MCF 10A (cell line): ENCODE measurements at regions not wholly inside any gene's neighbourhood (a gene's known extent, or its start where the extent isn't known, plus 50 kb on each side); places are given as distances from the start of the nearest gene placed in this dataset.
A peak's percentile ranks its signal among the peaks of the same experiment; 100 is the strongest.

Experiments used
- BruUV-seq: library from RNA; stranded (reverse); fragments of 400-500 nt; replicated peaks from 2 replicates; lab custom pipeline; 2021; lab: Mats Ljungman, UMichigan
- CTCF ChIA-PET: fragments of 300-600 bp; sonication (Branson Sonifier 250); formaldehyde crosslinking; extraction: SDS; loops from one replicate; lab custom pipeline; 2021; ENCODE audit warnings: antibody characterized with exemption, inconsistent platforms; lab: Yijun Ruan, JAX
- POLR2A ChIA-PET: fragments of 300-600, 350-650 bp; sonication (Branson Sonifier 250); formaldehyde crosslinking; extraction: SDS; loops from one replicate; lab custom pipeline; 2020; ENCODE audit warnings: antibody characterized with exemption, inconsistent platforms; lab: Yijun Ruan, JAX
- DNase-seq: peaks from one replicate; pipeline ENCODE4 v3.0.0-alpha.2; 2018; ENCODE audit not compliant: unreplicated experiment
- H3K27ac Mint-ChIP-seq: one replicate; pipeline ENCODE4 v1.8.0; 2022; ENCODE audit warnings: mild to moderate bottlenecking, low read depth, mixed read lengths; ENCODE audit not compliant: unreplicated experiment
- H3K27me3 Mint-ChIP-seq: one replicate; pipeline ENCODE4 v1.8.0; 2022; ENCODE audit warnings: mixed read lengths; ENCODE audit not compliant: insufficient read depth, unreplicated experiment
- H3K36me3 Mint-ChIP-seq: one replicate; pipeline ENCODE4 v1.8.0; 2022; ENCODE audit warnings: mild to moderate bottlenecking, moderate library complexity, mixed read lengths; ENCODE audit not compliant: insufficient read depth, unreplicated experiment
- H3K4me1 Mint-ChIP-seq: one replicate; pipeline ENCODE4 v1.8.0; 2022; ENCODE audit warnings: mixed read lengths; ENCODE audit not compliant: insufficient read depth, unreplicated experiment
- H3K4me3 Mint-ChIP-seq: one replicate; pipeline ENCODE4 v1.8.0; 2022; ENCODE audit warnings: mild to moderate bottlenecking, moderate library complexity, mixed read lengths; ENCODE audit not compliant: unreplicated experiment
- H3K9me3 Mint-ChIP-seq: one replicate; pipeline ENCODE4 v1.8.0; 2022; ENCODE audit warnings: mixed read lengths; ENCODE audit not compliant: unreplicated experiment
- intact Hi-C: fragments of 100-400 bp; cut with micrococcal nuclease; formaldehyde crosslinking; loops from 2 replicates; pipeline ENCODE4 v1.14.1; 2022
- TF ChIP-seq, protein P1 (sequence below): fragments of 200-600 bp; IDR thresholded peaks from one replicate; pipeline ENCODE4 v1.8.0; 2022; ENCODE audit warnings: antibody characterized with exemption, mild to moderate bottlenecking; ENCODE audit not compliant: unreplicated experiment

DNA sequence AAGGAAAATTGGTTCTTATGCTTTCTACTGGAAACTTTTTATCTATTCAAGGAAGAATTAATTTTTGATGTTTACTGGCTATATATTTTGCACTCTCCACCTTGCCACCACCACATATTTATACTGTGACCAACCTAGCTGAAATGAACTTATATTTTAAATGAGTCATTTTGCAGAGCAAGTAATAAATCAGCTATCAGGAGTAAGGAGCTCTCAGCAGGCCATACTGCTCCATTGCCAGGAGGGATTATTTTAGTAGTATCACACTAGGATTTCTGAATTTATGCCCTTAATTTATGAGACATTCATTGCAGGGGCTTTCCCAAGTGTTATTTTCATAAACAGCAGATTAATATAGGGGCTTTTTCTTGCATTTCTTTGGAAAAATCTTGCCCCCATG is 125.8 kb upstream of the CYP1B1 start:
- DNase-seq: no peak
- BruUV-seq: no TSS peak
- intact Hi-C loops: no loop called here

DNA sequence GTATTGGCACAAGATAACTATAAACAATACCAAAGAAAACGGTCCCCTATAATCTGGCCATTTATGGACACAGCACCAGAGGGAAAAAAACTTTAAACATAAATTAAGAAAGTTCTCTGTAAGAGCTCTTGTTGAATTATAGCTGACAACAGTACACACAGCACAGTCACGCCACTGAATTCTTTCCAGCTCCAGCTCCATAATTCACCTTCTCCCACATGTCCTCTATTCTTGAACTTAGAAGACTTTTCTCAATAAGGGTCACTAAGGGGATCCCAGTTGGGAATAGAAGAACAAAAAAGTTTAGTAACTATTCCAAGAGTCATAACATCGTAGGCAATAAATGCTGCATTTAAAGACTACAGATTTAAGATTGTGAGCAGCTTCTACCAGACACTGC is 124.6 kb upstream of the CYP1B1 start:
- intact Hi-C loops: no loop called here
- Mint-ChIP-seq H3K4me3 (no peak overlapping the region), H3K9me3 (no peaks in the 10 kb centered on the region), H3K36me3 (peaks cover 60% of the 10 kb centered on the region), H3K27ac (peak overlapping the region; percentile 23), H3K27me3 (no peaks in the 10 kb centered on the region), H3K4me1 (peaks cover 6% of the 10 kb centered on the region)
- DNase-seq: no peak
- BruUV-seq: no TSS peak
- ChIA-PET CTCF (interaction anchor here (0.6 kb wide), 1 partner anchor 266 kb away, joined by 3 read pairs; no protein-coding TSS in a partner anchor), POLR2A (interaction anchor here (0.7 kb wide), 1 partner anchor 85 kb away, joined by 3 read pairs; no protein-coding TSS in a partner anchor)
- TF ChIP-seq, protein P1, sequence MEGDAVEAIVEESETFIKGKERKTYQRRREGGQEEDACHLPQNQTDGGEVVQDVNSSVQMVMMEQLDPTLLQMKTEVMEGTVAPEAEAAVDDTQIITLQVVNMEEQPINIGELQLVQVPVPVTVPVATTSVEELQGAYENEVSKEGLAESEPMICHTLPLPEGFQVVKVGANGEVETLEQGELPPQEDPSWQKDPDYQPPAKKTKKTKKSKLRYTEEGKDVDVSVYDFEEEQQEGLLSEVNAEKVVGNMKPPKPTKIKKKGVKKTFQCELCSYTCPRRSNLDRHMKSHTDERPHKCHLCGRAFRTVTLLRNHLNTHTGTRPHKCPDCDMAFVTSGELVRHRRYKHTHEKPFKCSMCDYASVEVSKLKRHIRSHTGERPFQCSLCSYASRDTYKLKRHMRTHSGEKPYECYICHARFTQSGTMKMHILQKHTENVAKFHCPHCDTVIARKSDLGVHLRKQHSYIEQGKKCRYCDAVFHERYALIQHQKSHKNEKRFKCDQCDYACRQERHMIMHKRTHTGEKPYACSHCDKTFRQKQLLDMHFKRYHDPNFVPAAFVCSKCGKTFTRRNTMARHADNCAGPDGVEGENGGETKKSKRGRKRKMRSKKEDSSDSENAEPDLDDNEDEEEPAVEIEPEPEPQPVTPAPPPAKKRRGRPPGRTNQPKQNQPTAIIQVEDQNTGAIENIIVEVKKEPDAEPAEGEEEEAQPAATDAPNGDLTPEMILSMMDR: no peak

More for the DNA sequence above, 125.8 kb upstream of the CYP1B1 start:
- H3K27me3 Mint-ChIP-seq: no peaks in the 10 kb centered on the region
- H3K27ac Mint-ChIP-seq: no peak overlapping the region
- H3K36me3 Mint-ChIP-seq: peaks cover 54% of the 10 kb centered on the region
- H3K4me3 Mint-ChIP-seq: no peak overlapping the region
- TF ChIP-seq, protein P1: no peak
- peaks cover 6% of the 10 kb centered on the region for H3K4me1 Mint-ChIP-seq
- no peaks in the 10 kb centered on the region for H3K9me3 Mint-ChIP-seq
- ChIA-PET POLR2A (interaction anchor here (0.7 to 0.9 kb wide), 2 partner anchors 9 to 13 kb away, joined by 3 to 5 read pairs; no protein-coding TSS in a partner anchor), CTCF (no interaction called here)

DNA sequence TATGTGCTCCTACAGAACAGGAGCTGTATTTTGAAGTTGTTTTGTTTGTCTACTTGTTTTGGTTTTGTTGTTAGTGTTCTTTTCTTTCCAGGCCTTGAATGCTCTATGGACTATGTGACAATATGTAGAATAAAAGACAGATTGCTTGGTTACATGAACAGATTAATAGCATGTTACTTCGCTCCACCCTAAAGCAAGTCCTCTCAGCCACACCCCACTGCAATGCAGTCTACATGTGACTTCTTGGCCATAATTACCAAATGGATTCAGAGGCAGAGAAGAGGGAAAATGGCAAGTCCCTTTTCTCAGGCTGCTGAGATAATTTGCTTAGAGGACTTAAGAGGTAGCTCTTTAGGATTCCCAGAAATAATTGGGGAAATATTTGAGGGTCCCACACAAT is 123.2 kb upstream of the CYP1B1 start:
- no TSS peak for BruUV-seq
- no peaks in the 10 kb centered on the region for H3K9me3 Mint-ChIP-seq
- DNase-seq: no peak
- POLR2A ChIA-PET: interaction anchor here (1.2 kb wide), 1 partner anchor 11 kb away, joined by 6 read pairs; no protein-coding TSS in a partner anchor
- H3K36me3 Mint-ChIP-seq: peaks cover 72% of the 10 kb centered on the region
- TF ChIP-seq, protein P1: no peak
- H3K27me3 Mint-ChIP-seq: no peaks in the 10 kb centered on the region
- CTCF ChIA-PET: no interaction called here
- no peak overlapping the region for H3K27ac Mint-ChIP-seq
- intact Hi-C loops: no loop called here
- no peak overlapping the region for H3K4me3 Mint-ChIP-seq
- peaks cover 14% of the 10 kb centered on the region for H3K4me1 Mint-ChIP-seq

DNA sequence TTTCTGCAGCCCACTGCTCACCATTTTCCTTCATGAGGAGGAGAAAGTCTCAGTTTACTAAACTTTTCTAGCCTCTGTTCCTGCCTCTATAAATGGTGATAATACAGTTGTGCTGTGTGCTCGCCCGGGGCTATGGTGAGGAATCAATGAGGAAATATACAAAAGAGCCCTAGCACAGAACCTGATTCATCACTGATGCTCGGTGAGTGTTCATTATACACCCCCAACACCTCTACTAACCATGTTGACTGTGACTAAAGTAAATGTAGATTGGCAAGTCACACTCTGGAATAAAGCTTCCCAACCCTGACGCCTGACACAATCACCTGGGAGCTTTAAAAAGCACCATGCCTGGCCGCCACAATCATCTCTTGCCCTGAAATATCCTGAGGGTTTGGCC is 118.8 kb upstream of the CYP1B1 start:
- intact Hi-C loops: no loop called here
- Mint-ChIP-seq H3K27me3 (no peaks in the 10 kb centered on the region), H3K9me3 (peaks cover 8% of the 10 kb centered on the region), H3K27ac (no peak overlapping the region), H3K4me3 (no peak overlapping the region), H3K4me1 (peaks cover 38% of the 10 kb centered on the region), H3K36me3 (peaks cover 51% of the 10 kb centered on the region)
- peak; percentile 43 for DNase-seq
- BruUV-seq: no TSS peak
- ChIA-PET CTCF (no interaction called here), POLR2A (interaction anchor here (0.7 to 2.4 kb wide), 9 partner anchors 11 to 48 kb away, joined by 3 to 8 read pairs (median 6); no protein-coding TSS in a partner anchor)
- TF ChIP-seq, protein P1: no peak
